Progenitor cell of endocrine pancreas (in vitro differentiated cells): ENCODE measurements at regions not wholly inside any gene's neighbourhood (a gene's known extent, or its start where the extent isn't known, plus 50 kb on each side); places are given as distances from the start of the nearest gene placed in this dataset.

ENCODE experiments used
- DNase-seq: peaks from one replicate; pipeline ENCODE4 v3.0.0; 2021; ENCODE audit warnings: low spot score; ENCODE audit not compliant: unreplicated experiment
- H3K27ac Mint-ChIP-seq: 2 replicates; pipeline ENCODE4 v1.8.0; 2021; ENCODE audit warnings: mild to moderate bottlenecking, moderate library complexity, mixed read lengths
- H3K27me3 Mint-ChIP-seq: 2 replicates; pipeline ENCODE4 v1.8.0; 2021; ENCODE audit warnings: mixed read lengths
- H3K36me3 Mint-ChIP-seq: 2 replicates; pipeline ENCODE4 v1.8.0; 2022; ENCODE audit warnings: mixed read lengths; ENCODE audit not compliant: insufficient read depth
- H3K4me1 Mint-ChIP-seq: 2 replicates; pipeline ENCODE4 v1.8.0; 2021; ENCODE audit warnings: low read depth, mixed read lengths
- H3K4me3 Mint-ChIP-seq: 2 replicates; pipeline ENCODE4 v1.8.0; 2021; ENCODE audit warnings: low read depth, mild to moderate bottlenecking, moderate library complexity, mixed read lengths
- H3K9me3 Mint-ChIP-seq: 2 replicates; pipeline ENCODE4 v1.8.0; 2021; ENCODE audit warnings: low read depth, mixed read lengths
- TF ChIP-seq, protein P1 (sequence below): fragments of 200-600 bp; sonication (generic); IDR thresholded peaks from one replicate; pipeline ENCODE4 v1.5.0; 2021; ENCODE audit warnings: antibody characterized with exemption, mild to moderate bottlenecking; ENCODE audit not compliant: unreplicated experiment

- TF ChIP-seq, protein P1, sequence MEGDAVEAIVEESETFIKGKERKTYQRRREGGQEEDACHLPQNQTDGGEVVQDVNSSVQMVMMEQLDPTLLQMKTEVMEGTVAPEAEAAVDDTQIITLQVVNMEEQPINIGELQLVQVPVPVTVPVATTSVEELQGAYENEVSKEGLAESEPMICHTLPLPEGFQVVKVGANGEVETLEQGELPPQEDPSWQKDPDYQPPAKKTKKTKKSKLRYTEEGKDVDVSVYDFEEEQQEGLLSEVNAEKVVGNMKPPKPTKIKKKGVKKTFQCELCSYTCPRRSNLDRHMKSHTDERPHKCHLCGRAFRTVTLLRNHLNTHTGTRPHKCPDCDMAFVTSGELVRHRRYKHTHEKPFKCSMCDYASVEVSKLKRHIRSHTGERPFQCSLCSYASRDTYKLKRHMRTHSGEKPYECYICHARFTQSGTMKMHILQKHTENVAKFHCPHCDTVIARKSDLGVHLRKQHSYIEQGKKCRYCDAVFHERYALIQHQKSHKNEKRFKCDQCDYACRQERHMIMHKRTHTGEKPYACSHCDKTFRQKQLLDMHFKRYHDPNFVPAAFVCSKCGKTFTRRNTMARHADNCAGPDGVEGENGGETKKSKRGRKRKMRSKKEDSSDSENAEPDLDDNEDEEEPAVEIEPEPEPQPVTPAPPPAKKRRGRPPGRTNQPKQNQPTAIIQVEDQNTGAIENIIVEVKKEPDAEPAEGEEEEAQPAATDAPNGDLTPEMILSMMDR, result no peak
- no peak overlapping the region for H3K4me3 Mint-ChIP-seq
- H3K9me3 Mint-ChIP-seq, result no peaks in the 10 kb centered on the region
- no peak overlapping the region for H3K27ac Mint-ChIP-seq
- H3K4me1 Mint-ChIP-seq, result peaks cover 30% of the 10 kb centered on the region
- DNase-seq, result no peak
- no peaks in the 10 kb centered on the region for H3K27me3 Mint-ChIP-seq
- H3K36me3 Mint-ChIP-seq, result no peaks in the 10 kb centered on the region
These were observed 95.4 kb upstream of the S1PR1 start for GRCh38 chr1:101141376-101141775.

DNA sequence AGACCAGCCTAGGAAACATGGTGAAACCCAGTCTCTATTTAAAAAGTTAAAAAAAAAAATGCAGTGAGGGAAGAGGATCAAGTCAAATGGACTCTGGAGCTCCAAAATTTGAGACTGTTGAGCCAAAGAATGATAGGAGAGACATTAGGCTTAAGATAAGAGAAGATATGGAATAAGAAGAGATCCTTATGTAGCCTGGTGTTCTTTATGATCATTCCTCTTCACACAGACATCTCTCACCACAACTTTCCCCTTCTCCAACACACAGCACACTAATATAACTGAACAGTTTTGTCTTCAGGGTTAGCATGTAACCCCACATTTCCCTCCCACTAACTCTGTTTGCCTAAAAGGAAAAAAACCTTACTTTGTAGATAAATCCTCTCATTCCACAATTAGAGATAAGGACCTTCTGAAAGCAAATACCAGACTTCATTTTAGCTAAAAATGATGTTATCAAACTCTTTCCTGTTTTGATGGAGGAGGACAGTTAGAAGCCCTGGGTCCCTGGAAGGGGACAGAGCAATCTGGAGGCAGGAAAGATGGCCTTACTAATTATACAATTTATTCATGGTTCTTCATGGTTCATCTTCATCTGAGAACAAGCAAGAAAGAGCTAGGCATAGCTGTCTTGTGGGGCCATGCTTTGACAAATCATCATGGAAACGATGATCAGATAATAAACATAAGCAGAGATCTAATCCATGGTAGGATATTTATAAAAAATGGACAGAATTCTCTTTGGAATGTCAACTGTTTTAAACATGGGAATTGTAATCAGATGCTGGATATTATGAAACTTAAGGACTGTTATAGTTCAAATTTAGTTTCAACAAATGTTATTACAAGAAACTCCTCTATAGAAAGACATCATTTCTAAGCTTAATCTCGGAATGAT, 96.7 kb upstream of the S1PR1 start:
- DNase-seq, result no peak
- TF ChIP-seq, protein P1, result no peak
- Mint-ChIP-seq H3K9me3 (no peaks in the 10 kb centered on the region), H3K27me3 (no peaks in the 10 kb centered on the region), H3K27ac (no peak overlapping the region), H3K4me1 (peaks cover 32% of the 10 kb centered on the region), H3K36me3 (no peaks in the 10 kb centered on the region), H3K4me3 (no peak overlapping the region)

- H3K27ac Mint-ChIP-seq, result no peak overlapping the region
- no peaks in the 10 kb centered on the region for H3K36me3 Mint-ChIP-seq
- H3K4me3 Mint-ChIP-seq, result peak overlapping the region; percentile 45
- H3K9me3 Mint-ChIP-seq, result no peaks in the 10 kb centered on the region
- H3K4me1 Mint-ChIP-seq, result peaks cover 32% of the 10 kb centered on the region
- TF ChIP-seq, protein P1, result no peak
- DNase-seq, result no peak
- no peaks in the 10 kb centered on the region for H3K27me3 Mint-ChIP-seq
These were observed 97.7 kb upstream of the S1PR1 start for GRCh38 chr1:101139130-101139529.

DNA sequence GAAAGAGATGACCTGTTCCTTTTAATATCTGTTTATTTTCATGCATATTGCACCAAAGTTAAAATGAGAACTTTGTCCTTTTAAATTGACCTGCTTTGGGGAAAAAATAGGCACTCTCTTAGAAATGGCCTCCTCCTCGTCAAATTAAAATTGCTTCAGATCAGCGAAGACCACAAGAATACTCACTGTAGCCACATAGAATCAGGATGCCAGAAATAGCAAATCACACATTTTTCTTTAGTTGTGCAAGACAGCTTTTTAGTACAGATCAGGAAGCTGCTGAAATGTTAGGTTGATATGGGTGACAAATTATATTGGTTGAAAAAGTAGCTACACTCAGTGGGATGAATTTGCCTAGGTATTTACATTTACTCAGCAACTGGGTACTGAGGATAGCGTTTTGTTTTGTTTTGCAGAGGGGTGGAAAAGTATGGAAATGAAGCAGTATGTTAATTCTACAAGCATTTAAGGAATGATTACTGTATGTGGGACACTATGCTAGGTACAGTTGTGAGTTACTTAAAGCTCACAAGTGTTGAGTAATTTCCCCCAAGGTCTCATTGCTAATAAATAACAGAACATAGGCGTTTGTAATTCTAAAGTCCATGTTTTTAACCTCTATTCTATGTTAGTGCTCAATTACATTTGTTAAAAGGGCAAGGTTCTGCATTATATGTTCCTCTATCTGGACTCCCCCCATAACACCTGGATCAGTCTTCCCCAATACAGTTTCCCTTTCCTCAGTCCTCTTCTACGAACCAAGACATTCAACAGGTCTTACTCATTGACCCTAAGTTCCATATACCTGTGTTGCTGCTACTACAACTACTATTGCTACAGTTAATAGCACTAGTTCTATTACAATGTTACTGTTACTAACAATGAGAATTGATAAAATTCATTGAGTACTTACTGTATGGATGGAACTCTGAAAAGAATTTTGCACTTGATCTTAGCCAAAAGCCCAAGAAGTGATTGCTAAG, 99.4 kb upstream of the S1PR1 start:
- Mint-ChIP-seq H3K4me1 (peaks cover 32% of the 10 kb centered on the region), H3K4me3 (no peak overlapping the region), H3K9me3 (no peaks in the 10 kb centered on the region), H3K36me3 (no peaks in the 10 kb centered on the region), H3K27me3 (no peaks in the 10 kb centered on the region), H3K27ac (peak overlapping the region; percentile 11)
- no peak for DNase-seq
- TF ChIP-seq, protein P1, result no peak

DNA sequence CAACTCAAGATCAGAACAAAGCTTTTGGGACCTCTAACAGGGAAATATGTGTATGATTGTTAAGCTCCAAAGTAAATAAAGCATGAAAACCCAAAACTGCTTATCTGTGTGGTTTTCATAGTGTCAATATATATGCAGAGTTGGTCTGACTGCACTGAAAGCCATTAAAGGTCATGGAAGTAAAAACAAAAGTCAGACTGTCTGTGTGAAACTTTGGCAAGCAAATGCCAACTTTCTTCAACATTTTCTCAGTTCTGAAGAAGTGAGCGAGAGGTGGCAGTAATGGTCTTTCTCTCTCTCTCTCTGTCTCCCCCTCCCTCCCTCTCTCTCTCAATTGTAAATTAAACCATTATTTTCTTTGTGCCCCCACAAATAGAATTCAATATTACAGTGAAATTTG, 100.1 kb upstream of the S1PR1 start:
- H3K4me1 Mint-ChIP-seq, result peaks cover 32% of the 10 kb centered on the region
- no peak overlapping the region for H3K4me3 Mint-ChIP-seq
- no peak for DNase-seq

More for the DNA sequence above, 100.1 kb upstream of the S1PR1 start:
- Mint-ChIP-seq H3K27me3 (no peaks in the 10 kb centered on the region), H3K27ac (peak overlapping the region; percentile 11), H3K9me3 (no peaks in the 10 kb centered on the region), H3K36me3 (no peaks in the 10 kb centered on the region)
- TF ChIP-seq, protein P1, result no peak
